ENCODE measurements at regions not wholly inside any gene's neighbourhood (a gene's known extent, or its start where the extent isn't known, plus 50 kb on each side); places are given as distances from the start of the nearest gene placed in this dataset.

- DNase-seq (ENCODE audit: low read depth), result peak; percentile 31
Observed at GRCh38 chr6:134117409-134117808, 65.0 kb upstream of the SLC2A12 start.

DNA sequence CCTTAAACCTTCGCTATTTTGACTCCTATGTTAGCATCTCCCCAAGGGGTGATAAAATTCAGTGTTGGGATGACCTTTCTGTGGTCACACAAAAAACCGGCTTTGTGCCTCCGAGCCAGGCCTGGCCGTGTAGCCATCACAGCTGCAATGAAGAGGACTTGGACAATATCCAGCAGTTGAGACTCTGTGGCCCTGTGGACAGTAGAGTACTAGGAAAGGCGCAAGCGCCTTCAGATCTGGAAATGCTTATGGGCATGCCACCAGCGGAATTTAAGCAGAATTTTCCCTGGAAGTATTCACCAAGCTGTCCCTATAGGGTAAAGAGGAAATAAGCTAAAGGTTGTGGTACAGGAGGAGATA lies 63.3 kb upstream of the SLC2A12 start:
- DNase-seq (ENCODE audit: low read depth), result no peak

GRCh38 chr6:134114918-134115714 lies 62.7 kb upstream of the SLC2A12 start:
- no peak for DNase-seq (ENCODE audit: low read depth)

DNA sequence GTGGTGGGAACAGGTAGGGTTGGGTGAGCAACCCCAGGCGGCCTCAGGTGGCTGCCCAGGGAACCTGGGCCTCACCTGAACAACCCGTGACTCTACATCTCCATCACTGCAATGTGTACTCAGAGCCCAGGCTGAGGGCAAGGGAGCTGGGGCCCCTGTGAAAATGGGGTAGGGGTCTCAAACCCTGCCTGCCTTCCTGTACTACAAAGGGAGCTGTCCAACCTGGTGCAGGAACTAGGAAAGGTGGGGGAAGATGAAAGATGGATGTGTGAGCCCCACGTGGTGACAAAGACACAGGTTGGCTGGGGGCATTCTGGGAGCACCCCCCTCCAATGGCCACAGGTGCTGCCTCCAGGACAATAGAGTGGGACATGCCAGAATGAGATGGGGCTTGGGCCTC lies 62.1 kb upstream of the SLC2A12 start:
- no peak for DNase-seq (ENCODE audit: low read depth)

- no peak for DNase-seq (ENCODE audit: low read depth)
Observed at GRCh38 chr6:134111726-134112125, 59.3 kb upstream of the SLC2A12 start.

GRCh38 chr6:134111062-134111677 lies 58.7 kb upstream of the SLC2A12 start:
- DNase-seq (ENCODE audit: low read depth), result peak; percentile 69

- DNase-seq (ENCODE audit: low read depth), result no peak
Observed at GRCh38 chr6:134106702-134107101, 54.3 kb upstream of the SLC2A12 start.

GRCh38 chr6:134105940-134106339 lies 53.5 kb upstream of the SLC2A12 start:
- DNase-seq (ENCODE audit: low read depth), result no peak

- DNase-seq (ENCODE audit: low read depth), result no peak
Observed at GRCh38 chr6:134103006-134103405, 50.6 kb upstream of the SLC2A12 start.
